ENCODE measurements at regions not wholly inside any gene's neighbourhood (a gene's known extent, or its start where the extent isn't known, plus 50 kb on each side); places are given as distances from the start of the nearest gene placed in this dataset.

GRCh38 chr2:2872309-2872617 is 505.4 kb downstream of the EIPR1 start:
- no peak for DNase-seq (ENCODE audit: low read depth)

- no peak for DNase-seq (ENCODE audit: low read depth)
Measured at GRCh38 chr2:2871480-2872308, 505.9 kb downstream of the EIPR1 start.

GRCh38 chr2:2870106-2870505 is 507.5 kb downstream of the EIPR1 start:
- no peak for DNase-seq (ENCODE audit: low read depth)

- DNase-seq (ENCODE audit: low read depth) = no peak
Measured at GRCh38 chr2:2869553-2869952, 508.1 kb downstream of the EIPR1 start.

GRCh38 chr2:2868085-2868484 is 509.5 kb downstream of the EIPR1 start:
- no peak for DNase-seq (ENCODE audit: low read depth)

- no peak for DNase-seq (ENCODE audit: low read depth)
Measured at GRCh38 chr2:2867397-2867979, 510.1 kb downstream of the EIPR1 start.

- DNase-seq (ENCODE audit: low read depth) = no peak
Measured at GRCh38 chr2:2866459-2866858, 511.2 kb downstream of the EIPR1 start.

GRCh38 chr2:2862386-2862785 is 515.2 kb downstream of the EIPR1 start:
- no peak for DNase-seq (ENCODE audit: low read depth)

- DNase-seq (ENCODE audit: low read depth) = no peak
Measured at GRCh38 chr2:2861666-2862240, 515.9 kb downstream of the EIPR1 start.

GRCh38 chr2:2860589-2861300 is 516.9 kb downstream of the EIPR1 start:
- no peak for DNase-seq (ENCODE audit: low read depth)

- no peak for DNase-seq (ENCODE audit: low read depth)
Measured at GRCh38 chr2:2859732-2860131, 517.9 kb downstream of the EIPR1 start.

GRCh38 chr2:2859164-2859563 is 518.5 kb downstream of the EIPR1 start:
- no peak for DNase-seq (ENCODE audit: low read depth)

- no peak for DNase-seq (ENCODE audit: low read depth)
Measured at GRCh38 chr2:2856723-2857415, 520.7 kb downstream of the EIPR1 start.

GRCh38 chr2:2855297-2855696 is 522.3 kb downstream of the EIPR1 start:
- DNase-seq (ENCODE audit: low read depth) = no peak

- no peak for DNase-seq (ENCODE audit: low read depth)
Measured at GRCh38 chr2:2853346-2853745, 522.3 kb upstream of the MYT1L start.

GRCh38 chr2:2851806-2852777 is 521.0 kb upstream of the MYT1L start:
- no peak for DNase-seq (ENCODE audit: low read depth)

GRCh38 chr2:2851316-2851715 is 520.2 kb upstream of the MYT1L start:
- DNase-seq (ENCODE audit: low read depth) = no peak

GRCh38 chr2:2850859-2851258 is 519.8 kb upstream of the MYT1L start:
- no peak for DNase-seq (ENCODE audit: low read depth)

- no peak for DNase-seq (ENCODE audit: low read depth)
Measured at GRCh38 chr2:2850218-2850755, 519.2 kb upstream of the MYT1L start.

GRCh38 chr2:2849464-2850217 is 518.6 kb upstream of the MYT1L start:
- no peak for DNase-seq (ENCODE audit: low read depth)
